ENCODE measurements at regions not wholly inside any gene's neighbourhood (a gene's known extent, or its start where the extent isn't known, plus 50 kb on each side); places are given as distances from the start of the nearest gene placed in this dataset.

GRCh38 chr2:60309941-60310660, 243.4 kb downstream of the BCL11A start:
- no peak overlapping the region for H3K27ac ChIP-seq
- no peaks in the 10 kb centered on the region for H3K4me1 ChIP-seq
- H3K9me3 ChIP-seq: no peaks in the 10 kb centered on the region
- H3K9ac ChIP-seq (ENCODE audit: low read depth in 2 of 2, low read length in 2 of 2): no peak overlapping the region
- no peaks in the 10 kb centered on the region for H3K27me3 ChIP-seq
- TF ChIP-seq, protein P1, sequence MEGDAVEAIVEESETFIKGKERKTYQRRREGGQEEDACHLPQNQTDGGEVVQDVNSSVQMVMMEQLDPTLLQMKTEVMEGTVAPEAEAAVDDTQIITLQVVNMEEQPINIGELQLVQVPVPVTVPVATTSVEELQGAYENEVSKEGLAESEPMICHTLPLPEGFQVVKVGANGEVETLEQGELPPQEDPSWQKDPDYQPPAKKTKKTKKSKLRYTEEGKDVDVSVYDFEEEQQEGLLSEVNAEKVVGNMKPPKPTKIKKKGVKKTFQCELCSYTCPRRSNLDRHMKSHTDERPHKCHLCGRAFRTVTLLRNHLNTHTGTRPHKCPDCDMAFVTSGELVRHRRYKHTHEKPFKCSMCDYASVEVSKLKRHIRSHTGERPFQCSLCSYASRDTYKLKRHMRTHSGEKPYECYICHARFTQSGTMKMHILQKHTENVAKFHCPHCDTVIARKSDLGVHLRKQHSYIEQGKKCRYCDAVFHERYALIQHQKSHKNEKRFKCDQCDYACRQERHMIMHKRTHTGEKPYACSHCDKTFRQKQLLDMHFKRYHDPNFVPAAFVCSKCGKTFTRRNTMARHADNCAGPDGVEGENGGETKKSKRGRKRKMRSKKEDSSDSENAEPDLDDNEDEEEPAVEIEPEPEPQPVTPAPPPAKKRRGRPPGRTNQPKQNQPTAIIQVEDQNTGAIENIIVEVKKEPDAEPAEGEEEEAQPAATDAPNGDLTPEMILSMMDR (IDR thresholded peaks at IDR 0.05): no peak
- H3K4me3 ChIP-seq: no peak overlapping the region
- no peaks in the 10 kb centered on the region for H3K36me3 ChIP-seq
- intact Hi-C loops (cut with DNase I): no loop called here
- no peak for DNase-seq

DNA sequence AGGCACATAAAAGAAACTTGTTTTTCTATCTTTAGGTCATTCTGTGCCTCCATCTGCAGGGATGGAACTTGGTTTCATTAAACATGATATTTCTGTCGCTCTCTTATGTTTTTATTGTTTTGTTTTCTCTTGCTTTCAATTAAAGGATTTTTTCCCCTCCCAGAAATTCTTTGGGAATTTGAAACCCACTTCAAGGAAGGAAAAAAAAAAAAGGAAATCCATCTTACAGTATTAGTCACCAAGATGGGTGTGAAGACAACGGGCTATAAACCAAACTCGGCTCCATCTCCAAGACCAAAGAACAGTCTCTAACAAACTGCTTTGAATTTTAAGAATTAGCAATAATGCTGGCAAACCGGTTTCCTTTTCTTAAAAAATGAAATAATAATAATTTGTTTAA, 244.1 kb downstream of the BCL11A start:
- Histone ChIP-seq H3K9ac (ENCODE audit: low read depth in 2 of 2, low read length in 2 of 2) (no peak overlapping the region), H3K4me3 (no peak overlapping the region), H3K36me3 (no peaks in the 10 kb centered on the region), H3K27me3 (no peaks in the 10 kb centered on the region), H3K27ac (no peak overlapping the region), H3K9me3 (no peaks in the 10 kb centered on the region), H3K4me1 (no peaks in the 10 kb centered on the region)
- TF ChIP-seq, protein P1 (IDR thresholded peaks at IDR 0.05): no peak
- no peak for DNase-seq
- intact Hi-C loops (cut with DNase I): no loop called here

- Histone ChIP-seq H3K27me3 (no peaks in the 10 kb centered on the region), H3K9ac (ENCODE audit: low read depth in 2 of 2, low read length in 2 of 2) (no peak overlapping the region), H3K9me3 (no peaks in the 10 kb centered on the region), H3K36me3 (no peaks in the 10 kb centered on the region), H3K4me3 (no peak overlapping the region), H3K4me1 (no peaks in the 10 kb centered on the region), H3K27ac (peak overlapping the region; percentile 33)
- peak; percentile 46 for DNase-seq
- intact Hi-C loops (cut with DNase I): no loop called here
- TF ChIP-seq, protein P1 (IDR thresholded peaks at IDR 0.05): no peak
Measured at GRCh38 chr2:60306267-60306861, 247.1 kb downstream of the BCL11A start.

- no peak overlapping the region for H3K9ac ChIP-seq (ENCODE audit: low read depth in 2 of 2, low read length in 2 of 2)
- no peak overlapping the region for H3K27ac ChIP-seq
- no peaks in the 10 kb centered on the region for H3K36me3 ChIP-seq
- no peaks in the 10 kb centered on the region for H3K9me3 ChIP-seq
- intact Hi-C loops (cut with DNase I): no loop called here
- TF ChIP-seq, protein P1 (IDR thresholded peaks at IDR 0.05): no peak
- no peak overlapping the region for H3K4me3 ChIP-seq
- no peaks in the 10 kb centered on the region for H3K27me3 ChIP-seq
- no peaks in the 10 kb centered on the region for H3K4me1 ChIP-seq
- no peak for DNase-seq
Measured at GRCh38 chr2:60303680-60304079, 249.8 kb downstream of the BCL11A start.

DNA sequence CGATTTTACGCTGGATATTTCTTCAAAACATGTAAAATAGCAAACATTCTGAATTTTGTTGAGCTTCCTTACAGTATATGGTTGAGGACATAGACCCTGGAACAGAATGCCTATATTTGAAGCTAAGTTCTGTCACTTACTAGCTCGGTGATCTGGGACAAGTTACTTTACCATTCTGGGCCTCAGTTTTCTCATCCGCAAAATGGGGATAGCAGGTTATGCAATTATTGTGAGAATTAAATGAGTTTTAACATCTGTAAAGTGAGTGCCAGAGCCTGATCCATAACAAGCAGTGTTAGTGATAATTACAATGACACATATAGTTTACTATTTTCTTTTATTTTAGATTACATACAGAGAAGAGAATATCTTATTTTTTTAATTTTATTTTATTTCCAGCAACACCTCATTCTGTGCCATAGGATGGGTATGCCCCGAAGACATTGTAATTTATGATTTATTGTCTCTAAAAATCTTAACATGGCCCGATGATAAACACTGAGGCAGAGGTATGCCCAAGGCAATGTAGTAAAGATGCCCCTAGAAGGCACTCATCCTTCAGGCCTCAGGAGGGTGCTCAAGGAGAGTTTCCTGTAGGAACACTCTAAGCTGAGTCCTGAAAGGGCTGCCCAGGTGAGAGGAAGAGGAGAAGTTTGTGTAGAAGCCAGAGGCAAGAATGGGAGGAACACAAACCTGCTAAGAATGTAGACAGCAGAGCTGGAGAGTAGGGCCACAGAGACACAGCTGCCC, 250.9 kb downstream of the BCL11A start:
- Histone ChIP-seq H3K9me3 (no peaks in the 10 kb centered on the region), H3K27me3 (no peaks in the 10 kb centered on the region), H3K4me1 (no peaks in the 10 kb centered on the region), H3K9ac (ENCODE audit: low read depth in 2 of 2, low read length in 2 of 2) (no peak overlapping the region), H3K36me3 (no peaks in the 10 kb centered on the region), H3K4me3 (no peak overlapping the region), H3K27ac (no peak overlapping the region)
- intact Hi-C loops (cut with DNase I): no loop called here
- DNase-seq: no peak
- TF ChIP-seq, protein P1 (IDR thresholded peaks at IDR 0.05): no peak
